Activated T-helper 1 cell treated with anti-CD3 and anti-CD28 coated beads, Interleukin-12 subunit alpha, Interleukin-12 subunit beta, Interleukin-2, Interleukin-4 antibody, amounts not matched to agents 30 ng/mL and 10 ng/mL and 1 ng/mL, durations not matched to agents 14 hours and 24 hours and 36 hours (primary cell): ENCODE measurements at regions not wholly inside any gene's neighbourhood (a gene's known extent, or its start where the extent isn't known, plus 50 kb on each side); places are given as distances from the start of the nearest gene placed in this dataset.

ENCODE experiments used
- DNase-seq: peaks from one replicate; pipeline ENCODE4 v3.0.0; 2021; ENCODE audit warnings: low spot score
- H3K27ac Mint-ChIP-seq: one replicate; pipeline ENCODE4 v1.8.0; 2021; ENCODE audit warnings: mild to moderate bottlenecking, mixed read lengths
- H3K27me3 Mint-ChIP-seq: one replicate; pipeline ENCODE4 v1.8.0; 2022; ENCODE audit warnings: mild to moderate bottlenecking, moderate library complexity, mixed read lengths; ENCODE audit not compliant: insufficient read depth
- H3K36me3 Mint-ChIP-seq: one replicate; pipeline ENCODE4 v1.8.0; 2021; ENCODE audit warnings: low read depth, mixed read lengths
- H3K4me1 Mint-ChIP-seq: one replicate; pipeline ENCODE4 v1.8.0; 2021; ENCODE audit warnings: low read depth, mixed read lengths
- H3K4me3 Mint-ChIP-seq: one replicate; pipeline ENCODE4 v1.8.0; 2021; ENCODE audit warnings: mild to moderate bottlenecking, moderate library complexity, mixed read lengths
- H3K9me3 Mint-ChIP-seq: one replicate; pipeline ENCODE4 v1.8.0; 2021; ENCODE audit warnings: mixed read lengths
- intact Hi-C: fragments of 100-400 bp; cut with micrococcal nuclease; formaldehyde crosslinking; loops from one replicate; pipeline ENCODE4 v1.15.1; 2024

DNA sequence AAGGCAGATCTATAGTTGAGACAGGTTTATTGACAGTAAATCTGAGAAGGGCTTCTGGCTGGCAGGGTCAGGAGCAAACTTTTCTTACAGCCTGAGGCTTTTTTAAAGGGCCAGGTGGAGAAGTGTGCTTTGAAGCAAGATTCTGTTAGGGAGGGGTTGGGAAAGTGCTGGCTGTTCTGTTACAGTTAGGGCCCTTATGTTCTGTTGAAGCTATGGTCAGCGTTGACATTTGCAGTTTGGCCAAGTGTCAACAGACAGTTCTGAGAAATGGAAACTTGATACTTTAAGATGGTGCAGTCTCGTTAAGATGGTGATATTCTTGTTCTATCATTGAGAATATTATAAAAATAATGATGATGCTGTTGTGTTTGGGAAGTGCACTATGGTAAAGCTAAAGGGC, 154.2 kb downstream of the RDH14 start:
- intact Hi-C loops, result no loop called here
- Mint-ChIP-seq H3K4me1 (no peaks in the 10 kb centered on the region), H3K27ac (no peak overlapping the region), H3K27me3 (peaks cover 5% of the 10 kb centered on the region), H3K9me3 (no peaks in the 10 kb centered on the region), H3K4me3 (no peak overlapping the region), H3K36me3 (no peaks in the 10 kb centered on the region)
- DNase-seq, result no peak

GRCh38 chr2:18404708-18405107, 155.7 kb downstream of the RDH14 start:
- no peaks in the 10 kb centered on the region for H3K9me3 Mint-ChIP-seq
- no peaks in the 10 kb centered on the region for H3K36me3 Mint-ChIP-seq
- H3K27ac Mint-ChIP-seq, result no peak overlapping the region
- no peak for DNase-seq
- intact Hi-C loops, result no loop called here
- no peaks in the 10 kb centered on the region for H3K4me1 Mint-ChIP-seq
- H3K27me3 Mint-ChIP-seq, result peaks cover 3% of the 10 kb centered on the region
- H3K4me3 Mint-ChIP-seq, result no peak overlapping the region

DNA sequence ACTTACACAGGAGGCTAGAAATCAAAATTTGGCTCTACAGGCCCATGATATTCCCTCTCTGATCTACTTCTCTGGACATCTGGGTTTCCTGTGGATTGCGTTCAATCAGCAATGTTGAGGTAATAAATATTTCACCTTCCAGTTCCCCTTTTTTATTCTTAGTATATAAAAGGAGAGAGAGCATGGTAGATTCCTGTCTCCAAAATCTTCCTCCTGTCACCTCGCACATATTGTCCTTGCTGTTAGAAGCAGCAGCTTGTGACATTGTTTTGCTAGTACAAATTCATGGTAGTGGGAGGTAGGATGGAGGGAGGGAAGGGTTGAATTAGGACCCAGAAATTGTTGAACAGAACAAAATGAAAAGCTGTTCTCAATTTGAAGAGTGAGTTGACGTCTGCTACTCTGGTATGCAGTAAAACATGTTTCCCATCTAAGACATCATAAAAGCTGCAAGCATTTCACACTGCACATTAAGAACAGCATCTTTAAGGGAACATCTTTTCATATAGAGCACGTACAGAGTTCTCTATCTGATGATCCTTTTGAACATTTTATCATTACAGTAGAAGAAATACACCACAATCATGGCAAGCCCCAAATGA, 156.4 kb downstream of the RDH14 start:
- Mint-ChIP-seq H3K36me3 (no peaks in the 10 kb centered on the region), H3K27ac (no peak overlapping the region), H3K27me3 (peaks cover 3% of the 10 kb centered on the region), H3K4me1 (no peaks in the 10 kb centered on the region), H3K9me3 (no peaks in the 10 kb centered on the region), H3K4me3 (no peak overlapping the region)
- no peak for DNase-seq
- intact Hi-C loops, result no loop called here

DNA sequence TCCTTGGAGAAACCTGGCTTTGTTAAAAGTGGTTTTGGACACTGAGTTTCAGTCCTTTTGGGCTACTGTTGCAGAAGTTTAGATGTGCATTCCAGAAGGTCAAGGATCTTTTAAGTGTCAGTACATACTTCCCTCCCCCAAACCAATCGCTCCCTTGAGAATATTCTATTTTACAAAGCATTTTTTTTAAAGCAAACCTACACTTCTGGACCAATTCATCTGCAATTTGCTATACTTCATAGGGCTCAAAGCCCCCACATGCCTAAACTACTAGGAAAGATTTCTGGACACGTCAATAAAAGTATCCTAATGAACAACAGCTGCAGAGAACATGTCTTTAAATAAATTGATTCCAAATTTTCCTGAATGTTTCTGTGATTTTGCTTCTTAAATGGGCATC, 157.6 kb downstream of the RDH14 start:
- no peaks in the 10 kb centered on the region for H3K36me3 Mint-ChIP-seq
- no peaks in the 10 kb centered on the region for H3K9me3 Mint-ChIP-seq
- H3K4me3 Mint-ChIP-seq, result no peak overlapping the region
- no peak for DNase-seq
- H3K27ac Mint-ChIP-seq, result no peak overlapping the region
- H3K27me3 Mint-ChIP-seq, result peaks cover 4% of the 10 kb centered on the region
- H3K4me1 Mint-ChIP-seq, result no peaks in the 10 kb centered on the region
- intact Hi-C loops, result no loop called here

- Mint-ChIP-seq H3K27ac (no peak overlapping the region), H3K4me1 (no peaks in the 10 kb centered on the region), H3K27me3 (peaks cover 6% of the 10 kb centered on the region), H3K36me3 (no peaks in the 10 kb centered on the region), H3K4me3 (no peak overlapping the region), H3K9me3 (no peaks in the 10 kb centered on the region)
- no peak for DNase-seq
- intact Hi-C loops, result no loop called here
Measured at GRCh38 chr2:18401471-18401870, 159.0 kb downstream of the RDH14 start.

GRCh38 chr2:18399601-18400000, 160.9 kb downstream of the RDH14 start:
- no peak for DNase-seq
- intact Hi-C loops, result no loop called here
- Mint-ChIP-seq H3K4me3 (no peak overlapping the region), H3K27me3 (peaks cover 6% of the 10 kb centered on the region), H3K27ac (no peak overlapping the region), H3K4me1 (no peaks in the 10 kb centered on the region), H3K36me3 (no peaks in the 10 kb centered on the region), H3K9me3 (no peaks in the 10 kb centered on the region)

- Mint-ChIP-seq H3K27me3 (peaks cover 6% of the 10 kb centered on the region), H3K4me1 (no peaks in the 10 kb centered on the region), H3K27ac (no peak overlapping the region), H3K4me3 (no peak overlapping the region), H3K9me3 (no peaks in the 10 kb centered on the region), H3K36me3 (no peaks in the 10 kb centered on the region)
- intact Hi-C loops, result no loop called here
- DNase-seq, result no peak
Measured at GRCh38 chr2:18398833-18399232, 161.6 kb downstream of the RDH14 start.

- H3K4me1 Mint-ChIP-seq, result no peaks in the 10 kb centered on the region
- H3K27me3 Mint-ChIP-seq, result peaks cover 5% of the 10 kb centered on the region
- no peak overlapping the region for H3K4me3 Mint-ChIP-seq
- no peaks in the 10 kb centered on the region for H3K36me3 Mint-ChIP-seq
- intact Hi-C loops, result no loop called here
- H3K27ac Mint-ChIP-seq, result no peak overlapping the region
- no peaks in the 10 kb centered on the region for H3K9me3 Mint-ChIP-seq
- DNase-seq, result no peak
Measured at GRCh38 chr2:18396329-18397010, 164.0 kb downstream of the RDH14 start.

GRCh38 chr2:18395555-18395954, 164.9 kb downstream of the RDH14 start:
- Mint-ChIP-seq H3K4me3 (no peak overlapping the region), H3K27ac (no peak overlapping the region), H3K4me1 (no peaks in the 10 kb centered on the region), H3K36me3 (no peaks in the 10 kb centered on the region), H3K27me3 (peaks cover 5% of the 10 kb centered on the region), H3K9me3 (no peaks in the 10 kb centered on the region)
- intact Hi-C loops, result no loop called here
- no peak for DNase-seq

- H3K27me3 Mint-ChIP-seq, result peaks cover 2% of the 10 kb centered on the region
- H3K36me3 Mint-ChIP-seq, result no peaks in the 10 kb centered on the region
- no peaks in the 10 kb centered on the region for H3K9me3 Mint-ChIP-seq
- peak; percentile 27 for DNase-seq
- no peak overlapping the region for H3K27ac Mint-ChIP-seq
- no peak overlapping the region for H3K4me3 Mint-ChIP-seq
- H3K4me1 Mint-ChIP-seq, result no peaks in the 10 kb centered on the region
- intact Hi-C loops, result loop anchor here (2.0 kb wide), 1 partner anchor 1481 kb away; no protein-coding TSS in a partner anchor
Measured at GRCh38 chr2:18387441-18388206, 172.8 kb downstream of the RDH14 start.

- no peaks in the 10 kb centered on the region for H3K36me3 Mint-ChIP-seq
- intact Hi-C loops, result no loop called here
- no peak for DNase-seq
- H3K27me3 Mint-ChIP-seq, result peaks cover 9% of the 10 kb centered on the region
- H3K9me3 Mint-ChIP-seq, result no peaks in the 10 kb centered on the region
- no peak overlapping the region for H3K27ac Mint-ChIP-seq
- H3K4me1 Mint-ChIP-seq, result no peaks in the 10 kb centered on the region
- no peak overlapping the region for H3K4me3 Mint-ChIP-seq
Measured at GRCh38 chr2:18384242-18384641, 176.2 kb downstream of the RDH14 start.

DNA sequence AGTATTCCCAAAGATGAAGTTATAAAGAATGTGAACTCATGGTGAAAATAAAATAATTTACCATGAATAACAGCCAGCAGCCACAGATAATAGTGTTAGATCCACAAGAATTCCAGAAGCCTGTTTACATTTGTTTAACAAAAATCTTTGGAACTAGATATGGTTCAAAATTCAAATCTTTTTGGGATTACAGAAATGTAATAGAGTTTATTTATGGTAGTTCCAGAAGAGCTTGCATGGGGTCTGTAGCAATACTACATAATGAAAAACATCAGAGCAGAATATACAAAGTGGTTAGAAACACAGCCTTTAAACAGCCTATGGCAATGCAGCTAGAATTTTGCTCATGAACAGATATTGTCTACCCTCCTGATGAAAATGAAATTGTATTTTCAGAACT, 179.1 kb downstream of the RDH14 start:
- peaks cover 9% of the 10 kb centered on the region for H3K27me3 Mint-ChIP-seq
- H3K4me1 Mint-ChIP-seq, result no peaks in the 10 kb centered on the region
- no peaks in the 10 kb centered on the region for H3K9me3 Mint-ChIP-seq
- H3K4me3 Mint-ChIP-seq, result no peak overlapping the region
- H3K36me3 Mint-ChIP-seq, result no peaks in the 10 kb centered on the region
- no peak overlapping the region for H3K27ac Mint-ChIP-seq
- intact Hi-C loops, result no loop called here
- no peak for DNase-seq

- H3K9me3 Mint-ChIP-seq, result no peaks in the 10 kb centered on the region
- peaks cover 9% of the 10 kb centered on the region for H3K27me3 Mint-ChIP-seq
- H3K4me3 Mint-ChIP-seq, result no peak overlapping the region
- no peak for DNase-seq
- intact Hi-C loops, result no loop called here
- H3K4me1 Mint-ChIP-seq, result no peaks in the 10 kb centered on the region
- H3K27ac Mint-ChIP-seq, result no peak overlapping the region
- no peaks in the 10 kb centered on the region for H3K36me3 Mint-ChIP-seq
Measured at GRCh38 chr2:18380321-18380720, 180.1 kb downstream of the RDH14 start.
